ENCODE measurements at regions not wholly inside any gene's neighbourhood (a gene's known extent, or its start where the extent isn't known, plus 50 kb on each side); places are given as distances from the start of the nearest gene placed in this dataset.

DNA sequence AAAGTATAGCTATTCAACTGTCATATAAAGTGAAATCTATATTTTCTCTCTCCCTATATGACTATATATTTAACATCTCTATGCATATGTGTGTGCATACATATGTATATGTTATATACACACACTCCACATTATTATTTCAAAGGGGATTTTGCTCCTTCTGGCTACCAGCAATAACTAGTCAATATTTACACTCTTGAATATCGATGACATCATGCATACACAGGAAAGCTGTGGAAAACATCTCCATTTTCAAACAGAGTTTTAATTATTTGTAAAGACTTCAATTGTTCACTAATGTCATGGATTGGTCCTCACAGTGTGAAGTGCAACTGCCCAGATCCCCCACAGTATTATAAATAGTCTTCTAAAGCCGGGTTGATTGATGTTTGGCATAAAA lies 195.9 kb upstream of the TCF4 start:
- DNase-seq (ENCODE audit: low spot score), result no peak

DNA sequence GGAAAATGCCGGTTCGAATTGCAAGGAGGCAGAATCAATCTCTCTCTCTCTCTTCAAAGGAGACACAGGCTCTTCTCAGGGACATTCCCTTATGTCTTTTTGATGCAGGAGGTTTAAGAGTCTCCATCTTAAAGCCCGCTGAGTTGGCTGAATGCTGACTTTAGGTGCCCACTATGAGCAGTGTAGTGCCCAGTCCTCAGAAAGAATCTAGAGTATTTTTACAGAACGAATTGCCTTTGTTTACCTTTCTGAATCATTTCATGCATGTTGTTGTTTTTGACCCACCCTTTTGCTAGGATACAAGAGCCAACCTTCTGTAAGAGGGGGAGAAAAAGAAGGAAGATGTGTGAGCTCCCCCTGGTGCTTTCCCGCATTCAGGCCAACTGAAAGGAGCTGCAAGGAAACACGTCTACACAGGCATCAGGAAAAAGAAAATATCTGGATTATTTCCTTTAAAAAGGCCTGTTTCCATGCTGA lies 193.5 kb upstream of the TCF4 start:
- DNase-seq (ENCODE audit: low spot score), result peak; percentile 59

DNA sequence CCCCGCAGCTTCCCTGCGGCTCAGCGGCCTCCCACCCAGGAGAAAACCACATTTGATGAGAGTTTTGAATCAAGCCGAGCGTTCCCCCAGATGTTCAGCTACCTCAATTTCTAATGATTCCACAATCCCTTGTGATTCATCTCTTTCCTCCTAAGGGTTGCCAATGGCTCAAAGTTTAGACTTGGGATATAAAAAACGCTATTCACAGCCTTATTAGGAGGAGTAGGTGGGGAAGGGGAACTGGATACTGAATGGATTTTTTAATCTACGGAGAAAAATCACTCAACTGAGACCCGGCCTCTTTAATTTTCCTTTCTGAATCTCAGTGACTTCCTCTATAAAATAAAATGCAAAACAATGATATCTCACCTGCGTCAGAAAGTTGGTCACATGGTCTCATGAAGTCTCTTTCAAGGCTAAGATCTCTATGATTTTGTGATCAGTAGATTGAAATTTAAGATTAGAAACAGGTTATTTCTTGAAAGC lies 192.6 kb upstream of the TCF4 start:
- peak; percentile 18 for DNase-seq (ENCODE audit: low spot score)

DNA sequence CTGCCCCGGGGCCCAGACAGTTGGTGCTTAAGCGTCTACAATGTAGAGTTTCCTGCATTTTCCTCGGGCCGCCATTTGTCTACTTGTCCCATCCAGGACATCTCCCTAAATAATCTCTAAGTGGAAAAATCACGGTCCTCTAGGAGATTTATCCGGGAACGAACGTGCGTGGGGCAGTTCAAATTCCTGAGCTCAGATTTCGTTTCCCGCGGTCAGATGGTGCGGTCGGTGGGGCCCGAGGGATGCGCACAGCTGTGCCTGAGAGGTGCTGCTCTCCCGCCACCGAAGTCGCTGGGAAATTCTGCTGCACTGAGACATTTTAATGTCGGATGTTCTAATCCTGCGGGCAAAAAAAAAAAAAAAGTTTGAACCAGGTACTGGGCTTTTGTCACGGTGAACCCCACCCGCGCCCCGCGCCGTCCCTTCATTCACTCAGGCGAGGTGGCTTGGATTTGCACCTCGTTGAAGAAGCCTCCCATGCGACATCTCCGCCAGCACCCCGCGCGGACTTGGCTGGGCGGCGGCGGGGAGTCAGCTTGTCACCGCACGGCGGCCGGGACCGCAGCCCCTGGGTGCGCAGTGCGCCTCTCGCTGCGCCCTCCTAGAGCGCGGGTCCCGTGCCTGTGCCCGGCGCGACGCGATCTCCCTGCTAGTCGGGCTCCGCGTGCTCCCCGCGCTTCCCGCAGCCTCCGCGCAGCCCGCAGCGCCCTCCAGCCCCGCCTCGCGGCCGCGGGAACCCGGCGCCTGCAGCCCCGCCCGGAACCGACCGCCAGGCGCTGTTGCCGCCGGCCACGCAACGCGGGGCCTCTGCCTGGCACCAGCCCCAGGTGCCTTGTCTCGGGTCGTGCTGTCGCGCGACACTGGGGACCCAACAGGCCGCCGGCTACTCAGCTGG lies 191.9 kb upstream of the TCF4 start:
- peak; percentile 36 for DNase-seq (ENCODE audit: low spot score)

DNA sequence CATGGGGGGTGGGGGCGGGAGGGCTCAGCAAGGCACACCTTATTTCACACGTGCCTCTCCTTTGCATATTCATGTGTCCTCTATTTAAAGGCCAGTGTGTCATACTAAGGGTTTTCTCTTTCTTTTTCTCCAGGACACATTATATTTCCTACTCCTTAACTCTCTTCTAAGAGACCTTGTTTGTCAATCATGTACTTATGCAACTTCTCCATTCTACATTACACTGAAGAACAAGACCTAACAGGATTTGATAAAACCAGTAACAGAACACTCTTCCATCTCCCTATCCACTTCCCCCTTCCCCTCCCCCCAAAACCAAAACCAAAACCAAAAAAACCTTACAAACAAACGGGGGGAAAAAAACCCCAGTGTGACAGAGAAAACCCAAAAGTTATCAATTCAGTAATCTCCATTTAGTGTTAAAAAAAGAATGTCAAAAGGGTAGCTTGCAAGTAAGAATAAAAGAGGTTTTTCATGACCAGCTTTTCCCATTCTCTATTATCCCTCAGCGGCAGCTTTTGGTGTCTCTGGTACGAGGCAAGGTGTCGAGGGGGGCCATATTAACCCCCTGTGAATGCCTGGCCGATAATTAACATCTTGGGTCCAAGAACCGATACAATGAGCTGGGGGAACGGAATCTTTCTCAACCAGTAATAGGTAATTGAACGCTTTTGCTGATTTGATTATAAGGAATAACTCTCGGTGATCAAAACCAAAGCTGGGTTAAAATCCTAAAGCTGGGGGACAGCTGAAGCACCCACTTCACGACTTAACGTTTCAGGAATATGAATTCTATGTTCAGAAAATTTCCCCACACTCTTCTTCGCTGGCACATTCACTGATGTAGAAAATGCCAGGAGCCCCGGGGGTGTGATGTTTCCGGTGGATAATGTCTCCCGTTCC lies 191.0 kb upstream of the TCF4 start:
- DNase-seq (ENCODE audit: low spot score), result no peak

DNA sequence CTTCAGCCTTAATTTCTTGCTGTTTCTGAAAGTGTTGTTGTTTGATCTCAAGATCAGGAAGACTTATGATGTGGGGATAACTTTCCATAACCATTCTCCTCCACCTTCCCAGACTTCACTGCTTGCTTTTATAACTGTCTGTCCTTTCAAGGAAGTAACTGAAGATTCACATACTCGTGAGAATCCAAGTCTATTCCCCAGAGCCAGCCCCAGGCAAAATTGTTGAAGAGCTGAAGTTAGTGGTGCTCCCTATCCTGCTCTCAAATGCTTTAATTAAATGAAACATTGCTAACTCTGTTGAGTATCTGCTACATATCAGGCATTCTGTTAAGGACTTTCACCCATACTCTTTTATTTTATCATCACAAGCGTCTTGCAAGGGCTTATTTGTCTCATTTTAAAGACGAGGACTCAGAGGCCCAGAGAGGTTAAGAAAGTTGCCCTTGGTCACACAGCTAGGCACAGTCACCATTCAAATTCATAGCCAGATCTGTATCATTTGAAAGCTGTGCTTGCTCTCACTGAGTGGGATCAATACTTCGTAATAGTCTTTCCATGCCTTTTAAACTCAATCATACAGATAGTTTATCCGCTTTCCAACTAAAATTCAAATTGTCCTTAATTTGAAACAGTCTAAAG lies 189.8 kb upstream of the TCF4 start:
- no peak for DNase-seq (ENCODE audit: low spot score)

DNA sequence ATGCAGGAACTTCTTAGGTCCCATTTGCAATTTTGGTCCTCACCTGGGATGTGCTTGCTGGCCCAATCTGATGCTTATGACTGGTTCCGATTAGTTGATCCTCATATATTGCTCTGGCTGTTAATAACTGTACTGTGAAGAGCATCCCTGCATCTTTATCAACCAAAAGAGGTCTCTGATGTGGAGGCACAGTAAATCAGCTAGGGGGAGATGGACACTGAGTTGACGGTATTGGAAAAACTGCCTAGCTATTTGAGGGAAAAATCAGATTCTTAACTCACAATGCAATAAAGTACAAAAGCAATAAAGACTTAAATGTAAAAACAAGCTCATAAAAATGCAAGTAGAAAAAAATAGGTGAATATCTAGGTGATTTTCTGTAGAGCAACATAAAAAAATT lies 188.0 kb upstream of the TCF4 start:
- no peak for DNase-seq (ENCODE audit: low spot score)

DNA sequence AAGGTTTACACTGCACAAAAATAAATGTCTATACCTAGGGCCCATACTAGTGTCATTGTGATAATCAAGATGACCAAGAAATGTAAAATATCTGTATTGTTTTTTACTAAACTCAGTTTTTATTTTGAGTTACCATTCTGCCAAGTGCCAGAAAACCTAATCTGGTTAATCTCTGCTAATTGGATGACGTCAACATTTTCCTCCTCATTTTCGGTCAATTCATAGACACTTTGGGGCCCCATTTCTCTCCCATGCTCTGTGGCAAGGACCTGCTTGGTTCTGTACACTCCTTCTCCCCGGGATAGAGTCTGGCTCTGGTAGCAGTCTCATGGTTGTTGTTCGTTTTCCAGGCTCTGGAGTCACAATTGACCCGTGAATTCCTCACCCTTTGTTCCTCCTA lies 186.5 kb upstream of the TCF4 start:
- no peak for DNase-seq (ENCODE audit: low spot score)

DNA sequence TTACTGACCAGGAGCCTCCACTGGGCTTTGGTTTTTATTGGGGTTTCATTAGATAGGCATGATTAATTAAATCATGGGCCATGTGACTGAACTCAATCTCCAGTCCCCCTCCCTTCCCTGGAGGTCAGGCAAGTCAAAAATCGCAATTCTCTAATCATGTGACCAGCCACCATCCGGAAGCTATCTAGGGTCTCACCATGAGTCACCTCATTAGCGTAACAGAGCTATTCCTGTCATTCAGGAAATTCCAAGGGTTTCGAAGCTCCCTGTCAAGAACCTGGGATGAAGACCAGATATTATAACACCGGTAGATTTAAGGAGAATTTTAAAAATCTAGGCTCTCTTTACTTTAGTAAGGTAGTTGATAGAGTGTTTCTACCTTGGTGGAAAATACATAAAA lies 180.3 kb upstream of the TCF4 start:
- no peak for DNase-seq (ENCODE audit: low spot score)

DNA sequence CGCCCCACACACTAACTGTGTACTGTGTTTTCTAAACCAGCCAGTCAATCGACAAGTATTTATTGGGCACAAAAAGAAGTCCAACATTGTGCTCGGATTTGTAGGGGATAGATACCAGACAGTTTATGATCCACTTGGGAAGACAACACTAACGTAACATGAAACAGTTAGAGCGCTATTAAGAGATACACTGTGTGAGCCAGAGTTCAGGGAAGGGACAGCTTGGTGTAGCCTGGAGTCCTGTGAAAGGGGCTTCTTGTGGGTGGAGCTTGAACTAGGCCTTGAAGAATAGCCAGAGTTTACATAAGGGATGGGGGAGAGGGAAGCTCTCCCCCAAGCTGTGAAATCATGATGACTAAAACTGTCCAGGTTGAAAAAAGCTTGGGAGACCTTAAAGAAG lies 176.4 kb upstream of the TCF4 start:
- no peak for DNase-seq (ENCODE audit: low spot score)

DNA sequence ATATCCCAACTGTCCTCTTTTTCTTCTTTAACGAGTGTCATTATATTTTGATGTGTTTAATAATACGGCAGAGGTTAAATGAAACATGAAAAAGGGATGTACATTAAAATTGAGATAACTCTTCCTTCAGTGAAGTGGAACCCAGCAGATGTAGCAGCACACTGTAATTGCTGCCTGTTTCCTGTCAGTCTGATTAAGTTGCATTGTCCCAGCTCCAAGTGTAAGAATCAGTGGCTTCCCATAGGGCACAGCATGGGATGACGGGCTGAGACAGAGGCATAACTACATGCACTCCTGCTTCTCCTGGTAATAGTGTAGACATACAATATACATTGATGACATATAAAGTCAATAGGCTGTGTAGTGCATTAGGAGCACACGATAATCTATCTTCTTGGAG lies 175.8 kb upstream of the TCF4 start:
- no peak for DNase-seq (ENCODE audit: low spot score)

DNA sequence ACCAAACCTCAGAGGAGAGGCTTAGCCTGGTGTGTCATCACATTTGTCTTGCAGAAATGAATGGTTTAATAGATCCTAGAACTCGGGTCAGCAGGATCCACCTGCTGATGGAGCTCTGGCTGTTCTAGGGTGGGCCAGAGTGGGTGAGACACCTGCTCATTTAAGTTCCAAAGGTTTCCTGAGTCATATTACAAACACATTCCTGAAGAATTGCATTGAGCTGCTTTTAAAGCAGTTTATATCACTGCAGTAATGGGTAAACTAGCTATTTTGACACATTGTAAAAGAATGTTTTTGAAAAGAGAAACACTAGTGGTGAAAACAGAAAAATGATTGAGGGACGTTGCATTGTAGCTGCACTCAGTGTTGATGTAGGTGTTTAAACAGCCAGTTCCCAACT lies 175.3 kb upstream of the TCF4 start:
- no peak for DNase-seq (ENCODE audit: low spot score)

DNA sequence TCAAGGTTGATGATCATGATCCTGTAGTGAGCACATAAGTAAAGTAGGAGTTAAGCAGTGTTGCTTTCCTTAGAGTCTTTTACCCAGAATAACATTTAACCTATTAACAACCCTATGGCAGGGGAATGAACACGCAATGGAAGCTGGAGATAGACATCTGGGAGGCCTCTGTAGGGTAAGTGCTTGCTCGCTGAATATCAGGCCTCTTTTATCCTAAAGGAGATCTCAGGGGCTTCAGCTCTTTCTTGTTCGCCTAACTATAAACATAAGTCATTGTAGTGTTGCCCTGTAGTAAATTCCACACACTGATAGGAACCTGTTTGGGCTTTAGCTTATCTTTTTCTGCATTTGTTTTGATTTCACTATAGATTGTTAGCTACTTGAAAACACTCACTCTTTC lies 174.4 kb upstream of the TCF4 start:
- DNase-seq (ENCODE audit: low spot score), result no peak

DNA sequence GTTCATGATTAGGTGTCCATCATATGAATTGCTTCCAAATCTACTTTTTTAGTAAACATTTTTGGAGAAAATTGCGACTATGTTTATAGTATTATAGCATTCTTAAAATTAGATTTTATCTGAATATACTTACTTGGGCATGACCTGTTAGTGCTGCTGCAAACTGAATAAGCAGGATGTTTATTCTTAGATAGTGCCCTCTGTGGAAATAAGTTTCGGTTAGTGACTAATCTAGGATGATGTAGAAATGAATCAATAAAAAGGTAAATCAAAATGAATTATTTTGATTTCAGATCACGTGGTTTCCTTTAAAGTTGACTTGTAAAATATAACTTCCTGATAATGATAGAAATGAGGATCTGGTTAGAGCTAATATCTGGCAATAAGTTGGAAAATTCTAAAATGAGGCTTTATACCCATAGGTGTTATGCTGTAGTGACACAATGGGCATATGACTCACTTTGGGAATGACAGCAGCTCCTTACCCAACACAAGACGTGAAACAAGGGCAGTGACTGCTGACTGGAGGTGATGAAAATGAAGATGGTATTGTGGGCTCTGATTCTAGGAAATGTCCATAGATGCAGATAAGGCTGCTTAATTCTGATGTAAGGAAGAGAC lies 165.8 kb upstream of the TCF4 start:
- DNase-seq (ENCODE audit: low spot score), result no peak

DNA sequence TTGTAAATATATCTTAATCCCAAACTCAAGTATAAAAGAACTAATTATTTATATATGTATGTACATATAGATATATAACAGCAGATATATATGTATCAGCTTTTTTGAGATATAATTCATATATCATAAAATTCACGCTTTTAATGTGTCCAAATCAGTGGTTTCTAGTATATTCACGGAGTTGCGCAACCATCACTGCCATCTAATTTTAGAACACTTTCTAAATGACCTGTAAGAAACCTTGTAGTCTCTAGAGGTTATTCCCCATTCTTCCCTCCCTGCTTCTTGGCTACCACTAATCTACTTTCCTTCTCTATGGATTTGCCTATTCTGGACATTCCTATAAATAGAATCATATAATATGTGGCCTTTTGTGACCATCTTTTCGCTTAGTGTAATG lies 163.5 kb upstream of the TCF4 start:
- no peak for DNase-seq (ENCODE audit: low spot score)

DNA sequence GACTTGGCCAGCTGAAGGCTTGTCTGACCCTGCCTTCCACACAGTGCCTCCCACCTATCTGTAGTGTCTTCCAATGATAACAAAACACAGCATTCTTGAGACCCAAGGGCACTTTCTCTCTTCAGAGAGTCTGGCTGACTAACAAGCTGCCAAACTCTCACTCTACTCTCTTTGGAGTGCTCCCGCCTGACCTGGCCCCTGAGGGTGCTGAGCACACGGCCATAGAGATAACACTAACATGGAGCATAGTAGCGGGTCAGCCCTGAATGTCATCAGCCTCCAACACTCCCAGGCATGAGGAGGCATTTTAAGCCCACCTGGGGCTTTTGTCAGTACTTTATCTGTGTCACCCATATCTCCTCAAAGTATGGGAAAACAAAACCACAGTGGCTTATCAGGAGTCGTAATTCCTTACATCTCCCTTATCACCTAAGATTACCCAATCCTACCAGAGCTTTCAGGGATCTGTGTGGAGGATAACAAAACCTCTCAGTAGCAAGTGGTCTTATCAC lies 160.3 kb upstream of the TCF4 start:
- DNase-seq (ENCODE audit: low spot score), result peak; percentile 23

DNA sequence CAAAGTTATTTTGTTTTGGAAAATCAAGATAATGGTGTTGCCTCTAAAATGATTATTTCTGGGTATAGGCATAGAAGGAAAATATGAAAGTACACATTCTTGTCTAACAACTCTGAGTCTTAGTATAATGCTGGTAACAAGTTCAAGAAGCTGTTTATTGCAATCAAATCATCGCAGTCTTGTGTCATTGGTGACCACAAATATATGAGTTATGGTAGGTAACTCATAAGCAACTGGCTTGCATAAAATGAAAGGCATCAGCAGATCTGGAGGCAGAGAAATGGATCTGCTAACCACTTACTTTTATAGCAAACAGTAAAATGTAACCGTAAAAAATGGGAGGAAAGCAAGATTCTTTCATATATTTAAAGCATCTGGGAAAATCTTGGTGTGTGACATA lies 156.2 kb upstream of the TCF4 start:
- no peak for DNase-seq (ENCODE audit: low spot score)

DNA sequence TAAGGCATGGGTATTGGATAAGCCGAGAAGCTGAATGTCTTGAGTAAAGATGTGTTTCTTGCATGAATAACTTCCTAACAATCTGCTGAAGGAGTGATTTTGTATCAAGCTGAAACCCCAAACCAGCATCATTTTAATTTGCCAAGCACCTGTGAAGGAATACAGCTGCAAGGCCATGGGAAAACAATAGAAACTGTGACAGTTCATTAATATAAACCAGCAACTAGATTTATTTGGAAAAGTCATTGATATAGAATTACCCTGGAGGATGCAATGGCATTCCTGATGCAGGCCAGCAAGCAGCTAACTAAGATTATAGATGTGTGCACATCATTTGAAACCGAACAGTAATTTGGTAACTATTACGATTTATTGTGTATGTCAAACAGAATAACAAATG lies 155.7 kb upstream of the TCF4 start:
- no peak for DNase-seq (ENCODE audit: low spot score)

DNA sequence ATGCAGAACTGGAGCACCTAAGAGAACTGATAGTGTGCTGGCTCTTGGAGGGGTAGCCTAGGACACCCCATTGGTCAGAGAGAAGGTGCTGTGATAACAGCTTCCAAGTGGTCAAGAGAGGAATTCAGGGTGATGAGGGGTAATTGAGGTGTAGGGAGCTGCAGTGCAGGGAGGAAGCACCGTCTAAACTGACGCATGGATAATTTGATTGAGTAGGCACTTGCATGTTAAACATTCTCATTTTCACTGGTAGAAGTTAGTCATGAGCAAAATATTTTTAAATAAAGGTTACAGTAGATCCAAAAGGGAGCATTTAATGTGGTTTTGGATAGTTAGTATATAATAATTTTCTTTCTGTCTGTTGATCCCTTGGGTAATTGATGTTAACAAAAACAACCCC lies 155.1 kb upstream of the TCF4 start:
- DNase-seq (ENCODE audit: low spot score), result no peak

DNA sequence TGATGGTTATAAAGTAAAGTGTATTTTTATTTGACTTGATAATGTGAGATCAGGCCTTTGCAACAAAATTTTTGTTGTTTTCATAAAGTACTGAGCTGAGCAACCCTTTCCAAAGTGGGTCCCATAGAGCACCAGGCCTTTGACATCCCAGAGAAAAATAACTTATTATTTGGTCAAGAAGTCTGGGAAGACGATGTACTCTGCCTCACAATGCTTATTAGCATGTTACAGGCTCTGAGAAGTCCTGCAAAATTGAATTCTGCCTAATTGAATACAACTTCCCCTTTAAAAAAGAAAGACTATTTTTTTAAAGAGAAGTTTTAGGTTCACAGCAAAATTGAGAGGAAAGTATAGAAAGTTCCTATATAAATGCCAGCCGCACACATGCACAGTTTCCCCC lies 151.5 kb upstream of the TCF4 start:
- no peak for DNase-seq (ENCODE audit: low spot score)

DNA sequence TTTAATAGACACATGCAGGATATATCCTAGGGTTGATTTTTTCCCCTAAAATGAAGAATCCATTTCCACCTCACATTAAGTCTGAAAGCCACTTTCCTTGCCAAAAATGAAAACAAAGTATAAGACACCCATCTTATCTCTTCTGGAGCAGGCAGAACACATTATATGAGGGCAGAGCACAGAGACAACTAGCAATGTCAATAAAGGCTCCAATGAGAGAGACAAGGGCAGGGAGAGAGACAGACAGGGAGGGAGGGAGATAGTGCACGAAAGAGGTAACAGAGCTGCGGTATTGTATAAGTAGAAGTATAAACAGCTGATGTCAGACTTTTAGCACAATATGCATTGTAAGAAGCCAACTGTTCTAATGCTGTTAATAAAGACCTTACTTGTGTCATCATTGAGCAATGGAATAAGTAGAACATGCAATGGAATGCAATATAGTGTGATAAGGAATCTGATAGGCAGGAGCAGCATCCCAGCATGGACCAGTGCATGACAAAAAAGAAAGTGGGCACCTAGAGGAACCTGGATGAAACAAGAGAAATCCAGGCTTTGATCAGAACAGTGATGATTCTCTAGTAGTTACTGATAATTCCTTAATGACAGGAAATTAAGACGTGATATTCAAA lies 150.6 kb upstream of the TCF4 start:
- DNase-seq (ENCODE audit: low spot score), result no peak

All from umbilical cord (tissue), 1 donor.